IMR-90 (cell line): ENCODE measurements at regions not wholly inside any gene's neighbourhood (a gene's known extent, or its start where the extent isn't known, plus 50 kb on each side); places are given as distances from the start of the nearest gene placed in this dataset.

Experiments used
- ATAC-seq: fragments of 200-7000 bp; cut with Tn5 transposase; 2 replicates; pipeline ENCODE4 v1.9.1; 2020; ENCODE audit warnings: low read depth, mild to moderate bottlenecking, moderate library complexity
- BruUV-seq: library from RNA; stranded (reverse); fragments of 400-500 nt; replicated peaks from 2 replicates; lab custom pipeline; 2021; lab: Mats Ljungman, UMichigan
- CTCF ChIA-PET: fragments of 300-600 bp; formaldehyde crosslinking; extraction: SDS; loops from one replicate; lab custom pipeline; 2021; ENCODE audit warnings: antibody characterized with exemption; lab: Yijun Ruan, JAX
- POLR2A ChIA-PET: fragments of 300-600 bp; sonication (Branson Sonifier 250); formaldehyde crosslinking; loops from one replicate; lab custom pipeline; 2022; ENCODE audit warnings: antibody characterized with exemption; ENCODE audit not compliant: unreplicated experiment; lab: Charles Lee
- DNase-seq: peaks from one replicate; pipeline ENCODE4 v3.0.0; 2013
- H2AFZ ChIP-seq: replicated peaks from 2 replicates; pipeline ENCODE3; 2013; ENCODE audit warnings: low read length, mild to moderate bottlenecking; ENCODE audit not compliant: poor library complexity
- H2AK5ac ChIP-seq: 2 replicates; pipeline ENCODE4 v1.6.1; 2013; ENCODE audit warnings: low read depth, low read length, inconsistent platforms
- H2AK9ac ChIP-seq: replicated peaks from 2 replicates; pipeline ENCODE3; 2013; ENCODE audit warnings: mild to moderate bottlenecking, low read depth, low read length, moderate library complexity; ENCODE audit not compliant: poor library complexity
- H2BK120ac ChIP-seq: 2 replicates; pipeline ENCODE4 v1.6.1; 2013; ENCODE audit warnings: low read depth, low read length, inconsistent platforms
- H2BK15ac ChIP-seq: 3 replicates; pipeline ENCODE4 v1.6.1; 2013; ENCODE audit warnings: low read depth, low read length, inconsistent platforms
- H2BK20ac ChIP-seq: 2 replicates; pipeline ENCODE4 v1.6.1; 2013; ENCODE audit warnings: low read depth, mild to moderate bottlenecking, inconsistent platforms, low read length, moderate library complexity
- H2BK5ac ChIP-seq: 2 replicates; pipeline ENCODE4 v1.6.1; 2013; ENCODE audit warnings: mild to moderate bottlenecking, low read depth, low read length, inconsistent platforms; ENCODE audit not compliant: poor library complexity, severe bottlenecking
- H3K14ac ChIP-seq: replicated peaks from 2 replicates; pipeline ENCODE4 v1.6.1; 2013; ENCODE audit warnings: low read depth, low read length, inconsistent platforms
- H3K18ac ChIP-seq: 2 replicates; pipeline ENCODE4 v1.6.1; 2013; ENCODE audit warnings: low read depth, low read length, control low read depth
- H3K23ac ChIP-seq: 2 replicates; pipeline ENCODE4 v1.6.1; 2013; ENCODE audit warnings: low read depth, low read length, inconsistent platforms
- H3K27ac ChIP-seq: 2 replicates; pipeline ENCODE4 v1.5.1; 2013; ENCODE audit warnings: mild to moderate bottlenecking, control low read depth, low read length; ENCODE audit not compliant: insufficient read depth
- H3K27me3 ChIP-seq: 2 replicates; pipeline ENCODE4 v1.6.1; 2013; ENCODE audit warnings: low read length; ENCODE audit not compliant: control insufficient read depth, insufficient read depth
- H3K36me3 ChIP-seq: 2 replicates; pipeline ENCODE4 v1.6.1; 2013; ENCODE audit warnings: low read length, mixed read lengths; ENCODE audit not compliant: control insufficient read depth, insufficient read depth
- H3K4ac ChIP-seq: 2 replicates; pipeline ENCODE4 v1.6.1; 2013; ENCODE audit warnings: low read depth, low read length, inconsistent platforms
- H3K4me1 ChIP-seq: 2 replicates; pipeline ENCODE4 v1.6.1; 2013; ENCODE audit warnings: low read length, mixed read lengths; ENCODE audit not compliant: control insufficient read depth, insufficient read depth
- H3K4me2 ChIP-seq: 2 replicates; pipeline ENCODE4 v1.6.1; 2013; ENCODE audit warnings: low read depth, mild to moderate bottlenecking, control low read depth, low read length, moderate library complexity
- H3K4me3 ChIP-seq: 2 replicates; pipeline ENCODE4 v1.5.1; 2013; ENCODE audit warnings: low read depth, mild to moderate bottlenecking, control low read depth, low read length, moderate library complexity; ENCODE audit not compliant: insufficient read depth
- H3K56ac ChIP-seq: 2 replicates; pipeline ENCODE4 v1.6.1; 2013; ENCODE audit warnings: low read length, inconsistent platforms; ENCODE audit not compliant: insufficient read depth; ENCODE audit errors: extremely low read depth
- H3K79me1 ChIP-seq, 2 experiments: 2 replicates each; pipeline ENCODE4 v1.6.1; 2013; ENCODE audit warnings: low read length in 2 of 2, inconsistent platforms in 1 of 2, low read depth in 1 of 2
- H3K9ac ChIP-seq: 2 replicates; pipeline ENCODE4 v1.6.1; 2013; ENCODE audit warnings: low read depth, low read length, control low read depth
- H3K9me1 ChIP-seq: 2 replicates; pipeline ENCODE4 v1.6.1; 2013; ENCODE audit warnings: low read length, inconsistent platforms; ENCODE audit not compliant: insufficient read depth
- H3K9me3 ChIP-seq: 2 replicates; pipeline ENCODE4 v1.6.1; 2013; ENCODE audit warnings: low read length; ENCODE audit not compliant: control insufficient read depth, insufficient read depth
- H4K20me1 ChIP-seq: 2 replicates; pipeline ENCODE4 v1.6.1; 2013; ENCODE audit warnings: low read length, inconsistent platforms; ENCODE audit not compliant: insufficient read depth
- H4K5ac ChIP-seq: 2 replicates; pipeline ENCODE4 v1.6.1; 2013; ENCODE audit warnings: mild to moderate bottlenecking, low read depth, low read length, control low read depth
- H4K8ac ChIP-seq, 2 experiments: 2 replicates each; pipeline ENCODE4 v1.6.1; 2013; ENCODE audit warnings: low read depth in 2 of 2, low read length in 2 of 2, control low read depth in 1 of 2, inconsistent platforms in 1 of 2
- H4K91ac ChIP-seq: 2 replicates; pipeline ENCODE4 v1.6.1; 2013; ENCODE audit warnings: low read depth, low read length, inconsistent platforms; ENCODE audit not compliant: insufficient read depth
- CTCF ChIP-seq: conservative IDR thresholded peaks from 2 replicates; pipeline ENCODE4 v1.5.1; 2012; ENCODE audit warnings: mild to moderate bottlenecking, low read depth, low read length, improper control_type of control experiment
- WGBS, 2 experiments: methylation state at CpG; one replicate each; pipeline versions ENCODE4 v1.1.5 to v1.1.7; 2013; ENCODE audit warnings: missing lambda C conversion rate in 2 of 2; ENCODE audit not compliant: insufficient read length in 1 of 2; ENCODE audit errors: extremely low coverage in 2 of 2; 5-methylcytosine and 5-hydroxymethylcytosine counted together
- dilution Hi-C: fragments of 300-500 bp; cut with HindIII; formaldehyde crosslinking; loops from one replicate; pipeline ENCODE4 v1.14.3; 2018; ENCODE audit warnings: low sequenced_read_pairs; ENCODE audit not compliant: unreplicated experiment
- in situ Hi-C: fragments of 300-500 bp; cut with MboI; formaldehyde crosslinking; loops from 3 replicates; pipeline ENCODE4 v1.14.3; 2019; ENCODE audit warnings: low sequenced_read_pairs, inconsistent platforms, mixed read lengths
- intact Hi-C: fragments of 100-400 bp; cut with micrococcal nuclease; formaldehyde crosslinking; loops from 2 replicates; pipeline ENCODE4 v1.10.0; 2022
- TF ChIP-seq, protein P1 (sequence below): fragments of 150-350 bp; IDR thresholded peaks from 2 replicates; pipeline ENCODE4 v1.6.1; 2016; ENCODE audit warnings: low read depth, mild to moderate bottlenecking, low read length, moderate library complexity, borderline replicate concordance

DNA sequence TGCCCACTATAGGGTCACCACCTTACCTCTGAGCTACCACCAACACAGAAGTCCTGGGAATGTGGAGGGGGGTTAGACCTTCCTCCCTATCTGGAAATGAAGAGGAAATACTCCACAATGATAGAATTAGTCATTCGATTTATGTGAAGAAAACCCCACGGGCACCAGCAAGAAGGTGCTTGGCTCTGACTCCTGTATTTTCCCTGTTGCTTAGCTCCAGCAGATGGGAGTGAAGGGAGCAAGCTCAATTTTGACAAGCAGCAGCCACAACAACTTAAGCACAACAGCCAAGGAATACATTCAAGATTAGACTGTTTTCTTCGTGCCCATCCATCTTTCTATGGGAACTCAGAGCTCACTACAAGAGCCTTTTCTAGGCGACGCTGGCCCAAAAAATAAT is 191.7 kb downstream of the SPTSSA start:
- no CpG with 5 or more reads among the region's 5 CpGs for WGBS, 2 experiments
- Histone ChIP-seq H2BK5ac (no peak overlapping the region), H3K18ac (no peak overlapping the region), H2AK9ac (no peak overlapping the region), H3K4me2 (no peak overlapping the region), H3K4me1 (no peaks in the 10 kb centered on the region), H4K91ac (no peak overlapping the region), H3K9me3 (no peaks in the 10 kb centered on the region), H4K5ac (no peak overlapping the region), H2BK20ac (no peak overlapping the region), H4K20me1 (no peaks in the 10 kb centered on the region), H3K27me3 (no peaks in the 10 kb centered on the region), H3K36me3 (no peaks in the 10 kb centered on the region), H3K27ac (no peak overlapping the region), H3K9me1 (no peaks in the 10 kb centered on the region), H3K9ac (no peak overlapping the region), H3K4ac (no peak overlapping the region), H3K56ac (no peak overlapping the region), H3K23ac (no peak overlapping the region), H4K8ac (no peak overlapping the region), H2AFZ (no peak overlapping the region), H3K79me1 (no peaks in the 10 kb centered on the region), H3K14ac (no peak overlapping the region), H2BK120ac (no peak overlapping the region), H3K4me3 (no peak overlapping the region), H2BK15ac (no peak overlapping the region), H2AK5ac (no peak overlapping the region)
- BruUV-seq = no TSS peak
- intact Hi-C loops = no loop called here
- no peak for ATAC-seq
- in situ Hi-C loops = no loop called here
- DNase-seq = no peak
- ChIA-PET CTCF (no interaction called here), POLR2A (no interaction called here)
- TF ChIP-seq, protein P1, sequence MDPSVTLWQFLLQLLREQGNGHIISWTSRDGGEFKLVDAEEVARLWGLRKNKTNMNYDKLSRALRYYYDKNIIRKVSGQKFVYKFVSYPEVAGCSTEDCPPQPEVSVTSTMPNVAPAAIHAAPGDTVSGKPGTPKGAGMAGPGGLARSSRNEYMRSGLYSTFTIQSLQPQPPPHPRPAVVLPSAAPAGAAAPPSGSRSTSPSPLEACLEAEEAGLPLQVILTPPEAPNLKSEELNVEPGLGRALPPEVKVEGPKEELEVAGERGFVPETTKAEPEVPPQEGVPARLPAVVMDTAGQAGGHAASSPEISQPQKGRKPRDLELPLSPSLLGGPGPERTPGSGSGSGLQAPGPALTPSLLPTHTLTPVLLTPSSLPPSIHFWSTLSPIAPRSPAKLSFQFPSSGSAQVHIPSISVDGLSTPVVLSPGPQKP = no peak
- TF ChIP-seq CTCF = no peak
- dilution Hi-C loops = no loop called here
